HG02852 (cell line): ENCODE measurements at regions not wholly inside any gene's neighbourhood (a gene's known extent, or its start where the extent isn't known, plus 50 kb on each side); places are given as distances from the start of the nearest gene placed in this dataset.
"Not testable (repeated sequence)": the region's sequence is repeated elsewhere in the genome, so short reads cannot be mapped to it uniquely, and the experiment has no call there.

Experiments
- ATAC-seq: cut with Tn5 transposase; IDR thresholded peaks from one replicate; pipeline ENCODE4 v1.9.1; 2021; ENCODE audit warnings: mild to moderate bottlenecking, moderate library complexity; ENCODE audit not compliant: unreplicated experiment

DNA sequence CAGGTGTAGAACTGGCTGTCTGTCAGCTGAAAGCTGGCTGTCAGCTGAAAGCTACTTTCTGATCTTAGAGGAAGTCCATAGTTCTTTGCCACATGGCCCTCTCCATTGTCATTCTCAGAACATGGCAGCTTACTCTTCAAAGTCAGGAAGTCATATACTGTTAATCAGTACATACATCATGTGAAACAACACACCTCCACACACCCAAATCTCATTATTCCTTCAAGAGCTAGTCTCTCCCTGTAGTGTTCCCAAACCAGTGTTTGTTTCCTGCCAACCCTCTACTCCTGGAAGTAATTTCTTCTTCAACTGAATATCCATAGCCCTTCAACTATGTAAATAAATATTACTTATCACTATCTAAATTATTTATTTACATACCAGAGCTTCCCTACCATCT is 58.9 kb downstream of the OR5AK2 start:
- no peak for ATAC-seq

DNA sequence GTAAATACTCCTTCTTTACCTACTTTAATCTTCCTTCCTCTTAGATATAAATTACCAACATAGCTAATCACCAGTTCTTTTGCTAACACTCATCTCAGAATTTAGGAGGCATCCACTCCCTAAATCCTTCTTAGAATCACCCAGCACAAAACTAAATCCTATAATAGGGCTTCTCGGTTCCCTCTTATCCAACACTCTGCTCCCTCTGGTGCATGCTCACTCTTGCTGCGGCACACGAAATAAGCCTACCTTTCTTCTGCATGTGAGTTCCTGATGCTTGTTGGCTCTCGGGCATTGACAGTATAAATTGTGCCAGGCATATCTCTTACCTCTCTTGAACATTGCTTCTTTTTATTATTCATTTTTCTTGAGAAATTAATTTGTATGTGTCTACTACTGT is 61.0 kb downstream of the OR5AK2 start:
- no peak for ATAC-seq

DNA sequence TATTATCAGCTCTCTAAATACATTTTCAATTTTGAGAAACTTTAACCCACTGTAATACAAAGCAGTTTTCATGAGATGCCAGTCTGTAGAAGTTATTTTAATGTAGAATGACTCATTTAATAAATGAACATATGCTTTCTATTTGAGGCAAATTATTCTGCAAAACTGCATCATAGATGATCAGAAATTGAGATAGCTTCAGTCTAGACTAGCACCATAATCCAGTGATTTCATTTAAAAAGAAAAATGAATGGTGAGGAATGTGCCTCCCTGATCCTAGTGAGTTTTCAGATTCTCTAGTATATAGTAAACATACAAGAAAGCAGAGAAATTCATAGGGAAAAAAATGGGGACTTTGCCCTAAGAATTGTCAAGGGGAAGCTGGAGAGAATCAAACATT is 66.1 kb downstream of the OR5AK2 start:
- ATAC-seq, result no peak

DNA sequence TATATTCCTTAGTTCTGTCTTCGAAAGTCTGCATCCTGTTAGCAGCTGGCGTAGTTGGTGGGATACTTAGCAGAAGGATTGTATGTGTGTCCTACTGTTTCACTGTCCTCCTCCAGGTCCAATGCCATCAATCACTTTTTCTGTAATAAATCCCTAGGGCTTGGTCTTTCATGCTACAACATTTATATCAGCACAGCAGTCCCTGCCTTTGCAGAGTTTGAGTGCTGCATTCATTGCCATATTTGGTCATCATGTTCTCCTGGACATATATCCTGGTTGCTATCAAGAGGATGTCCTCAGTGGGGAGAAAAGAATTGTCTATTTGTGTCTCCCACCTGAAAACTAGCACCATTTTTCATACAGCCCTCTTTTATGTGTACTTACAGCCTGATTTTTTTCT is 67.0 kb downstream of the OR5AK2 start:
- ATAC-seq, result no peak

DNA sequence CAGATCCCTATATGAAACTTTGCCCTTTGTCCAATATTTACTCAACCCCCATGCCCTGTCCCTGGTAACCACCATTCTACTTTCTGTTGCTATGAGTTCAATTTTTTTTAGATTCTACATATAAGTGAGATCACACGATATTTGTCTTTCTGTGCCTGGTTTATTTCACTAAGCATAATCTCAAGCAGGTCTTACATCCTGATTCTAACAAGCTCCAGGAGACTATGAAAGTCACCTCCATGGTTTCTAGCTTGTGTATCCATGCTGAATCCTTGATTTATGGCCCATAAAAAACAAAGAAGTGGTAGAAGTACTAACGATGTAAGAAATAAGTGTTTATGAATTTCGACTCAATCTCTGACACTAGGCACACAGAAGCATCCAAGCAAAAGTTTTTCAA is 68.0 kb downstream of the OR5AK2 start:
- ATAC-seq, result no peak

DNA sequence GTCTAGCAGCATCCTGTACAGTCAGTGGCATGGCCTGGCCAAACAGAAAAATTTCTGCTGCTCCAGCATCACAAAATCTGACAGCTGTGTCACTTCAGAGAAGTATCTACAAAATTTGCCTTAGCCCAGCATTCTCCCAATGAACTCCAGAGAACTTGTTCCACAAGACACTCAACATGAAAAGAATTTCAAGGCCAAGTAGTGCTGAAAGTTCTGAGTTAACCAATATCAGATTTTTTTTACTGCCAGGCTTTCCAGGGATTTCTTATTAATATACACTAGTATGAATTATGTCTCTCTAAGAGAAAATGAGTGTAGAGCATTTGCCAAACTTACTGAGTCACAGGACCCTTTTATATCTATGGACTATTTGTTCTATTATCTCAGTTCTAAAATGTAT is 68.8 kb downstream of the OR5AK2 start:
- no peak for ATAC-seq

DNA sequence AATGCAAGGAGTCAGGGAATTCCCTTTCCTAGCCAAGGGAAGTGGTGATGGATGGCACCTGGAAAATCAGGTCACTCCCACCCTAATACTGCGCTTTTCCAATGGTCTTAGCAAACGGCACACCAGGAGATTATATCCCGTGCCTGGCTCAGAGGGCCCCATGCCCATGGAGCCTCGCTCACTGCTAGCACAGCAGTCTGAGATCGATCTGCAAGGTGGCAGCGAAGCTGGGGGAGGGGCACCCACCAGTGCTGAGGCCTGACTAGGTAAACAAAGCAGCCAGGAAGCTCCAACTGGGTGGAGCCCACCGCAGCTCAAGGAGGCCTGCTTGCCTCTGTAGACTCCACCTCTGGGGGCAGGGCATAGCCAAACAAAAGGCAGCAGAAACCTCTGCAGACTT is 74.2 kb downstream of the OR5AK2 start:
- ATAC-seq, result not testable (repeated sequence)

DNA sequence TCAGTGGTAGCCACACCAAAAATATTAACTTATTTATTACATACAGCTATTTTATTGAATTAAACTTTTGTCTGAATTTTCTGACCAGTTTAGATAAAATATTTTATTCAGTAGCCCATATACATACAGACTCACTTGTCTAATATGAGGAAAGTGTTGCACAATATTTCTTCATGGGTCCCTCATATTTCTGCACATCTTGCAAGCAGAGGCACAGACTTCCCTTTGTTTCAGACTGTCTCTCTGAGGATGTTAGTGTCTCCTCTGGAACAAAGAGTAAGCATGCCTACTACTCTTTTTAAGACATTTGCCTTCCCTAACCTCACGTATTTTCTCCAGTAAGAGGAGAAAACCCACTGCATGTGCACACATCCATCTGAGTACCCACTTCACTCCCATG is 81.2 kb downstream of the OR5AK2 start:
- no peak for ATAC-seq

DNA sequence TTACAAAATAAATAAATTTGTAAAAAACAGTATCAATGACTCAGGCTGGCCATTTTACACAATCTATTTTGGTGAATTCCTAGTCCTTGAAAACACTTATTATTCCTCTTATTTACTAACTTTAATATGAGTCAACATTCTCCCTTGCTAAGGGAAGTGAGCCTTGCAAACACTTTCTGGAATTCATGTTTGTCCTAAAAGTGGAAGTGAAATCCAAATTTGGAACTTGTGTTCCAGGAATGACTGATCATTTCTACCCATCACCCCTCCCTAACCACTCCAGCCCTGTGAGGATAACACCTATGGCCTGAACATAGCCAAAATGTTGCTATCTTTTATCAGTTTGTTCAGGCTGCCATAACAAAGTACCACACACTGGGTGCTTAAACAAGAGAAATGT is 83.1 kb downstream of the OR5AK2 start:
- peak; percentile 68 for ATAC-seq

DNA sequence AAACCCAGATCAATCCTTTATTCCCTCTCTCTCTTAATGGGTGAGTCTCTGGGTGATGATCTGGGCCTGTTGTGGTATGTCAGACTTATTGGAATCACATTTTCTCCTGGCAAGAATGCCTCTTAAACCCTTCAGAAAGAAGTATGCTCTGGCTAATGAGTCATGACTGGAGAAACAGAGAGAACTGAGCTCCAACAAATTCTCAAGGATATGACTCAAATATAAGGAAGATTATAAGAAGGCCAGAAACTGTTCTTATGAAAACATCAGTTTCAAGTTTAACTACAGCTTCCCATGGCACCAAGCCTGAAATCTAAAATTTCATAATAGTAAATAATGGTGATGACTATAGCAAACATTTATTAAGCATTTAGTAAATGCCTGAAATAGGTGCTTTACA is 83.9 kb downstream of the OR5AK2 start:
- ATAC-seq, result no peak

DNA sequence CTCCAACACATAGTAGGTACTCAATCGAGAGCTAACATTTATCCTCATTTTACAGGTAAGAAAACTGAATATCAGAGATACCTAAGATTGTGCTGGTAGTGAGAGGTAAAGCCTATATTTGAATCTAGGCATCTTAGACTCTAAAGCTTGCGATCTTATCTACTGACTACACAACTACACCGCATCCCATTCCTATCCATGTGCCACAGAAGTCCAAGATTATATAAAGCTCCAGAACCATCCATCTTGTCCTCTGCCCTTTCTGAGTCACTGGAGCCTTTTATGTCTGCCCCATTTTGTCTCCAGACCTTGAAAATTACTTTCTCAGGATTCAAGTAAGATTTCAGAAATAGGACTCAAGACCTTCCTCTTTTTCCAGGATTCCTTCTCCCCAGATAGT is 84.4 kb downstream of the OR5AK2 start:
- ATAC-seq, result no peak

DNA sequence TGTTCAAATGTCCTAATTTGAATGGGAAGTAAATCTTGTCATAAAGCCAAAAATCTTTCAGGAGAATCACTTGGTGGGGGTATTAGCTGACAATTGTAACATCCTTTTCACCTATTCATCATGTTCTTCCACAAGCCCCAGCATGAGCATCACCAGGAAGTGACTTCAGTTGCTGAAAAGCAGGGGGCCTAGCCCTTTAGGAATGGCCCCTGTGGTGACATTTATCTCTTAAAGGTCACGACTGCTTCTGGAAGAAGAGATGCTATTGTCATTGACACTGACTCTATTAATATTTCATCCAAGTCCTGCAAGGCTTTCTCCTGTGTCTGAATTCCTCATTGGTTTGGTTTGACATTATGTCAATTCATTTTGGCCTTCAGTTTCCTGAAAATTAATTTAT is 92.6 kb downstream of the OR5AK2 start:
- no peak for ATAC-seq

DNA sequence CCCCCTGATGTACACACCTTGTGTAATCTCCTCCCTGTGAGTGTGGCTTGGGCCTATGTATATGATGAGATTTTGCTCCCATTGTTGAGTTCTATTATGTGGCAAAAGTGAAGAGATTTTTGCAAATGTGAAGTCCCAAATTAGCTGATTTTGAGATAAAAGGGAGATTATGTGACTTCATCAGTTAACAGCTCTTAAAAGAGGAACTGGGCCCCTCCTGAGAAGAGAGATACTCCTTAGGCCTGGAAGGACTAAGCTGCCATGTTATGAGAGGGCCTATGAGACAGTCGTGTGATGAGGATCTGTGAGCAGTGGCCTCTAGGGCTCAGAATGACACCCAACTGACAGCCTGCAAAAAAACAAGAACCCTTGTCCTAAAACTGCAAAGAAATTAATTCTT is 93.4 kb downstream of the OR5AK2 start:
- ATAC-seq, result no peak

DNA sequence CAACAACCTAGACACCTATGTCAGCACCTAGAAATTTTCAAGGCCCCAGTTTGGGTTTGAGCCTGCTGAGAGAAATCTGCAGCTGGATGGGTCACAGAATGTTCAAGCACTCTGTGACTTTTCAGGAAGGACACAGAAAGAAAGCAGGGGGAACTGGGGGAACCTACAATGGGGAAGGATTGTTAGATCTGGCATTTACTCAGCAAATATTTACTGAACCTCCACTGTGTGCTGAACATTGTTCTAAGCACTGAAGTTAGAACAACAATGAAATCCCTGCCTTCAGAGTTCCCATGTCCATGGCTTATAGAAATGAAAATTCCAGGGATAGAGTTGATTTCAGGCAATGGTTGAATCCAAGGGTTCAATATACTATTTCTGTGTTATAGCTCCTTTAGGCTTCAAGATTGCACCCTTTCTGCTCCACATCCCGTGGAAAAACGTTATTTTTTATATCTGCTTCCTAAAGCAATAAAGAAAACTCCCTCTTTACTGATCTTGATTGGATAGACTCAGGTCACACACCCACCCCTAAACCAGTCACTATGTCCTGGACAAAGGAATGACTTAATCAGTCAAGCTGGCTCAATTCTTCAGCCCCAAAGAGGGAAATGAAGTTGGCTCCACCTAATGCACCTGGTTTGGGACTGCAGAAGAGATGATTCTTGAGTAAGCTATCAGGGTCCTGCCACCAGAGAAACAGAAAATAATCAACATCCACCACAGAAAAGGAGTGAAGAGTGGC is 95.1 kb downstream of the OR5AK2 start:
- ATAC-seq, result no peak

DNA sequence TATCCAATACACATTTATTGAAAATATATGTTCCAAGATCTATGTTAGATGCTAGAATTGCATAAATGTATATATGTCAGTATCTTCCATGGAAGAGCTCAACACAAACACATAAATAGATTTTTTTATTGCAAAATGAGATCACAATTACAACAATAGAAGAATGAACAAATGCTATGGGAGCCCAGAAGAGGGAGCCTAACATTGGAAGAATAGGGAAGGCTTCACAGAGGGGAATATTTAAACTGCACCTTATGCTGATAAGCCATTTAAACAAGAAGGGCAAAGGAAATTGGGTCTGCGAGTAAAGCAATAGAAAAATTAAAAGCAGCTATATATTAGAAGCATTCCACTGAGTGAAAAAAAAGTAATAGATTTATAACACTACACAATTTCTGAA is 96.1 kb upstream of the LRRC55 start:
- ATAC-seq, result no peak

DNA sequence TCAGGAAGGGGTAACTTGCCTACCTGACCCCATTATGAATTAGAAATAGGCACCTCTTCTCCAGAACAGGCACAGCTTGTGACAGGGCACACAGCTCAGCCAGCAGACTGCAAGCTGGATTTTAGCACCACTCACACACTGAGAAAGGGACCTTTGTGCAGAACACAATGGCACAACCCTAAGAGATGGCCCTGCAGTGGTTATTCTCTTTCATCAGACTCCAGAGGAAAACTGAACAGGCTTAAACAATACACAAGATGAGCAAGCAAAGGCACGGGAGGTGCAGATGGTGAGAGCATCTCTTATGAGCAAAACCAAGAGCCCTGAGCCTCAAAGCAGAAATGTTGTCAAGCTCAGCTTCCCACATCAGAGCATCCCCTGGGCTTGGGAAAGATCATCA is 93.8 kb upstream of the LRRC55 start:
- no peak for ATAC-seq

DNA sequence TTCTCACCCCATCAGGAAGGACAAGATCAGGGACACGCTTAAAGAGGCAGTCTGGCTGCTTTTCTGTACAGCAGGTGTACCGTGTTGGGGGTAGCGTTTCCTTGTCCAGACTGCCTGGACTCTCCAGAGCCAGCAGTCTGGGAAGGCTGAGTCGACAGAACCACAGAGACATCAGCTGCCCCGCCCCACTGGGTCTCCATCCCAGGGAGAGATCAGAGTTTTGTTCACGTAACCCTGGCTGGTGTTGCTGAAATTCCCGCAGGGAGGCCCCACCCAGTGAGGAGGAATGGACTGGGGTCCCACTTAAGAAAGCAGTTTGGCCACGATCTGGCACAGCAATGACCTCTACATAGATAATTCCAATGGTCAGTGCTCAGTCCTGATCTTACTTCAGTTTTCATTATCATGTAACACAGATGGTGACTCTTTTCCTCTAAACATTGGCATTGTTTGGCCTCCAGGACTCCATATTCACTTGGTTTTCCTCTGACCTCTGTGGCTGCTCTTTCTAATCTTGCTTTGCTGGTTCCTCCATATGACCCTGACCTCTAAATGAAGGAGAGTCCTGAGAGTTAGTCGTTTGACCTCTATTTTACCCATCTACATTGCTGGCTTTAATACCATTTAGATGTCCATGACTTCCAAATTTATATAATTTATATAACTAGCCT is 89.6 kb upstream of the LRRC55 start:
- no peak for ATAC-seq

DNA sequence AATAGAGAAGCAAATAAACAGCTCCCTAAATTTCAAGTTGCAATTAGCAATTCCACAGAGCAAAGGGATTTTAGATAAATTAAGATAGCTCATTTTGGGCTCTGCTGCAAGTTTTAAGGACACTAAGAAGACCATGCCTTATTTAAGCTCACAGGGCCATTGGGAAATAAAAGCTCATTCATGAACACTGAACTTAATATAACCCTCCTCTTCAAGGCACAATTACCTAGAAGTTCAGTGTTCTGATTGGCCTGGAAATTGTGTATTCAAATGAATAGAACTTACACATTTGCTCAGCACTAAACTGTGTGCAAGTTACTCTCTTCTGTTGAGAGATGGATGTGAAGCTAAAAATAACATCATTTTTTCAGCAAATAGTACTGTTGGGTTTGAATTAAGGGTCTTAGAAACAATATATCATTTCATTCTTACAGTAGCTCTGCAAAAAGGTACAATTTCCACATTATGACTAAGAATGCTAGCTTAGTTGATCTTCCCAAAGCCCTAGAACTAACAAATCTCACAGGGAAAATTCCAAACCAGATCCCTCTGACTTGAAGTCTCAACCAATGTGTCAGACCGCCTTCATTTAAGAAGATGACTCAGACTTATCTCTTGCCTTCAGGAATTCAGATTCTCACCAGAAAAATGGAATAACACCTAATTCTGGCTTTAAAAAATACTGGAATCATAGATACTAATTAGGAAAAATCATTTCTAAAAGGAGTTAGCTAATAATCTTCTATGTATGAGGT is 87.4 kb upstream of the LRRC55 start:
- no peak for ATAC-seq

DNA sequence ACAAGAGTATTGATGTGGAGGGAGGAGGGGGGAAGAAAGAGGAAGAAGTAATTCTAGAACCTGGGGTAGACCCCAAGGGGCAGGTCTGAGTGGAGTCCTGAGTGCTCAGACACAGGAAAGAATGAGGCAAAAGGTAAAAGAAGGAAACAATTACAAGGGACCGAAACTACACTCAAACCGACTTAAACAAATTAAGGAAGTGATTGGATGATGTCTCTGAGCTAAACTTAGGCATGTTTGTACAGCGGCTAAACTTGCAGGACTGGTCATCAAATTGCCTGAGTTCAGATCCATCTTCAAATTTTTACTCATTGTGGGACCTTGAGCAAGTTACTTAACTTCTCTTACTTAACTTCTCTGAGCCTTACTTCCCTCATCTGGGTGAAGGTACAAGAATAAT is 86.3 kb upstream of the LRRC55 start:
- no peak for ATAC-seq

DNA sequence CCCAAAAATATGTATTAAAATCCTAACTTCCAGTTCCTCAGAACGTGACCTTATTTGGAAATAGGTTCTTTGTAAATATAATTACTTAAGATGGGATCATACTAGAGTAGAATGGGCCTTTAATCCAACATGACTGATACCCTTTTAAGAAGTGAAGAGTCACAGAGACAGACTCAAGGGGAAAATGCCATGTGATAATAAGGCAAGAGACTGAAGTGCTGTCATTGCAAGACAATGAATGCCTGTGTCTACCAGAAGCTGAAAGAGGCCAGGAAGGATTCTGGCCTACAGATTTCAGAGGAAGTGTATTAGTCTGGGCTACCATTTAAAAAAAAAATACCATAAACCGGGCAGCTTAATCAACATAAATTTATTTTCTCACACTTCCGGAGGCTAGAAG is 85.9 kb upstream of the LRRC55 start:
- ATAC-seq, result no peak

DNA sequence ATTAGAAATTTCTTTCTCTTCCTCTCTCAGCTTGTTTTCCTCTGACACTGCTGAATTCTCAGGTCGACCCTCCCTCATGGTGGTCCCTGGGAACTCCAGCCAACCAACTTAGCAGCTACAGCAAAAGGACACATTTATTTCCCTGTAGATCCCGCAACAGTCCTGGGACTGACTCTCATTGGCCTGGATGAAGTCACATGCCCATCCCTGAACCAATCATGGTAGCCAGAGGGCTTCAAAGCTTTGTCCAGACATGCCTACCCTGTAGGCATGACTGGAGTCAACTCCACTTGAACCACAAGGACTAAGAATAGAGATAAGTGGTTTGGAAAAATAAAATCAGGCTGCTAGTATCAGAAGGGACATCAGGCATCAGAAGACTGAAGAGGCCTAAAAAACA is 84.6 kb upstream of the LRRC55 start:
- ATAC-seq, result no peak

DNA sequence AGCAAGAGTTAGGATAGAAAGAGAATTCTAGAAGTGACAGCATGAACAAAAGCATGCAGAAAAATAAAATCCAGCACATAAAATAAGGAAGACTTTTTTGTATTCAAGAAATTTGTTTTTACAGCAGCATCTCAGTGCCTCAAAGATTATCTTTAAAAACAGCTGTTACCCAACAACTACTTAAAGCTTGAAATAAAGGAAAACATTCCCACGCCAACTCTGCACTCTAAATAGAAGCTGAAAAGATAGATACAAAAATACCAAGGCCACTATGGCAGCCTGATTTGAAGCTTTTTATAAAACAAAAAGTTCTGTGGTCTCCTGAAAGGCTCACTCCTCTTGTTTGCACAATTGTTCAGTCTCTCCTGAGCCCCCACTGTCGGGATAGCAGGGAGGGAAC is 83.6 kb upstream of the LRRC55 start:
- no peak for ATAC-seq
